ENCODE measurements at regions not wholly inside any gene's neighbourhood (a gene's known extent, or its start where the extent isn't known, plus 50 kb on each side); places are given as distances from the start of the nearest gene placed in this dataset.

GRCh38 chr17:36864827-36865430, 72.3 kb upstream of the LHX1 start:
- no peak for DNase-seq (ENCODE audit: low spot score)

- no peak for DNase-seq (ENCODE audit: low spot score)
Observed at GRCh38 chr17:36867716-36868341, 69.4 kb upstream of the LHX1 start.

GRCh38 chr17:36868777-36869176, 68.5 kb upstream of the LHX1 start:
- DNase-seq (ENCODE audit: low spot score): no peak

GRCh38 chr17:36869441-36869840, 67.8 kb upstream of the LHX1 start:
- DNase-seq (ENCODE audit: low spot score): no peak

- DNase-seq (ENCODE audit: low spot score): no peak
Observed at GRCh38 chr17:36869856-36870719, 67.2 kb upstream of the LHX1 start.

GRCh38 chr17:36870720-36870999, 66.6 kb upstream of the LHX1 start:
- DNase-seq (ENCODE audit: low spot score): no peak

GRCh38 chr17:36875698-36876293, 61.5 kb upstream of the LHX1 start:
- DNase-seq (ENCODE audit: low spot score): no peak

GRCh38 chr17:36876966-36877365, 60.3 kb upstream of the LHX1 start:
- no peak for DNase-seq (ENCODE audit: low spot score)

GRCh38 chr17:36877771-36878170, 59.5 kb upstream of the LHX1 start:
- no peak for DNase-seq (ENCODE audit: low spot score)

GRCh38 chr17:36878216-36878615, 59.1 kb upstream of the LHX1 start:
- no peak for DNase-seq (ENCODE audit: low spot score)

GRCh38 chr17:36879027-36879426, 58.2 kb upstream of the LHX1 start:
- DNase-seq (ENCODE audit: low spot score): no peak

- no peak for DNase-seq (ENCODE audit: low spot score)
Observed at GRCh38 chr17:36879624-36880131, 57.6 kb upstream of the LHX1 start.

- no peak for DNase-seq (ENCODE audit: low spot score)
Observed at GRCh38 chr17:36880268-36880905, 56.9 kb upstream of the LHX1 start.

- DNase-seq (ENCODE audit: low spot score): no peak
Observed at GRCh38 chr17:36881323-36881722, 56.0 kb upstream of the LHX1 start.

GRCh38 chr17:36884495-36885152, 52.7 kb upstream of the LHX1 start:
- no peak for DNase-seq (ENCODE audit: low spot score)

- DNase-seq (ENCODE audit: low spot score): no peak
Observed at GRCh38 chr17:36885153-36885735, 52.0 kb upstream of the LHX1 start.

- DNase-seq (ENCODE audit: low spot score): no peak
Observed at GRCh38 chr17:36885771-36886377, 51.4 kb upstream of the LHX1 start.

Measured in hematopoietic multipotent progenitor cell treated with erythropoietin and hydrocortisone succinate and interleukin-3 and kit ligand, for 17 days (in vitro differentiated cells).